Endothelial cell of umbilical vein (primary cell): ENCODE measurements at regions not wholly inside any gene's neighbourhood (a gene's known extent, or its start where the extent isn't known, plus 50 kb on each side); places are given as distances from the start of the nearest gene placed in this dataset.

Experiments used
- BruUV-seq: library from RNA; stranded (reverse); fragments of 400-500 nt; replicated peaks from 2 replicates; lab custom pipeline; 2021; lab: Mats Ljungman, UMichigan
- CTCF ChIA-PET: fragments of 300-600, 350-600 bp; sonication (Branson Sonifier 250); formaldehyde crosslinking; loops from one replicate; lab custom pipeline; 2021; ENCODE audit warnings: antibody characterized with exemption, inconsistent platforms; lab: Charles Lee
- POLR2A ChIA-PET: fragments of 300-600, 350-600 bp; sonication (Branson Sonifier 250); formaldehyde crosslinking; loops from one replicate; lab custom pipeline; 2021; ENCODE audit warnings: antibody characterized with exemption, inconsistent platforms; lab: Charles Lee
- DNase-seq: peaks from one replicate; pipeline ENCODE4 v3.0.0-alpha.2; 2011; ENCODE audit warnings: low read depth, low spot score
- FAIRE-seq: peaks from 2 replicates; lab custom pipeline; 2011; peaks lifted over from hg19 to GRCh38; lab: Jason Lieb, UNC
- H2AFZ ChIP-seq: 2 replicates; pipeline ENCODE4 v1.6.0; 2012; ENCODE audit warnings: low read depth, low read length, control low read depth, inconsistent platforms
- H3K27ac ChIP-seq: 2 replicates; pipeline ENCODE4 v1.5.1; 2011; ENCODE audit warnings: low read depth, mild to moderate bottlenecking, control low read depth, low read length, moderate library complexity; ENCODE audit not compliant: insufficient read depth
- H3K27me3 ChIP-seq, 2 experiments: 2 replicates each; pipeline versions ENCODE4 v1.6.0 to v1.6.1; 2011; ENCODE audit warnings: low read length in 2 of 2, mixed read lengths in 1 of 2; ENCODE audit not compliant: control insufficient read depth in 2 of 2, insufficient read depth in 2 of 2
- H3K36me3 ChIP-seq, 2 experiments: 2 replicates in 1 of 2; 3 replicates in 1 of 2; pipeline ENCODE4 v1.5.1; 2011; ENCODE audit warnings: low read length in 2 of 2, mild to moderate bottlenecking in 1 of 2, moderate library complexity in 1 of 2; ENCODE audit not compliant: control insufficient read depth in 2 of 2, insufficient read depth in 2 of 2; ENCODE audit errors: extremely low read depth in 1 of 2
- H3K4me1 ChIP-seq: 3 replicates; pipeline ENCODE4 v1.5.1; 2011; ENCODE audit warnings: mild to moderate bottlenecking, low read length; ENCODE audit not compliant: control insufficient read depth, insufficient read depth; ENCODE audit errors: extremely low read depth
- H3K4me2 ChIP-seq: 2 replicates; pipeline ENCODE4 v1.6.1; 2011; ENCODE audit warnings: low read length, control low read depth, mixed read lengths; ENCODE audit not compliant: insufficient read depth
- H3K4me3 ChIP-seq, 3 experiments: fragments of 200-600 bp in 1 of 3; sonication (generic), shearing (Covaris generic) in 1 of 3; replicated peaks in 1 of 3; 2 replicates each; pipeline ENCODE4 v1.5.1; 2011 to 2016; ENCODE audit warnings: control low read depth in 3 of 3, low read length in 3 of 3, mild to moderate bottlenecking in 2 of 3, inconsistent platforms in 1 of 3, low read depth in 1 of 3, moderate library complexity in 1 of 3; ENCODE audit not compliant: insufficient read depth in 1 of 3
- H3K79me2 ChIP-seq: 2 replicates; pipeline ENCODE4 v1.6.0; 2012; ENCODE audit warnings: low read length, inconsistent platforms; ENCODE audit not compliant: control insufficient read depth, insufficient read depth
- H3K9ac ChIP-seq: replicated peaks from 2 replicates; pipeline ENCODE3; 2011; ENCODE audit warnings: low read length, control low read depth; ENCODE audit not compliant: insufficient read depth; ENCODE audit errors: extremely low read depth
- H3K9me1 ChIP-seq: replicated peaks from 3 replicates; pipeline ENCODE4 v1.6.0; 2011; ENCODE audit warnings: mild to moderate bottlenecking, low read length; ENCODE audit not compliant: control insufficient read depth, insufficient read depth; ENCODE audit errors: extremely low read depth
- H3K9me3 ChIP-seq: replicated peaks from 2 replicates; pipeline ENCODE4 v1.5.1; 2012; ENCODE audit warnings: low read length, inconsistent platforms; ENCODE audit not compliant: control insufficient read depth, insufficient read depth
- H4K20me1 ChIP-seq: replicated peaks from 2 replicates; pipeline ENCODE3; 2011; ENCODE audit warnings: mild to moderate bottlenecking, low read length; ENCODE audit not compliant: control insufficient read depth, insufficient read depth; ENCODE audit errors: extremely low read depth
- CTCF ChIP-seq, 2 donors: IDR thresholded peaks; 1 replicate in 1 of 2; 2 replicates in 1 of 2; pipeline ENCODE4 v1.5.1; 2011; ENCODE audit warnings: low read length in 2 of 2, mild to moderate bottlenecking in 2 of 2, moderate library complexity in 2 of 2, control low read depth in 1 of 2, inconsistent platforms in 1 of 2, low read depth in 1 of 2; ENCODE audit not compliant: insufficient read depth in 1 of 2; ENCODE audit errors: extremely low read depth in 1 of 2
- EZH2 ChIP-seq: IDR thresholded peaks from 2 replicates; pipeline ENCODE4 v1.6.1; 2012; ENCODE audit warnings: borderline replicate concordance, low read depth, mild to moderate bottlenecking, moderate library complexity, low read length, inconsistent platforms; ENCODE audit not compliant: severe bottlenecking
- FOS ChIP-seq: IDR thresholded peaks from 2 replicates; pipeline ENCODE4 v1.6.1; 2011; ENCODE audit warnings: mild to moderate bottlenecking, low read length, moderate library complexity, borderline replicate concordance; ENCODE audit not compliant: insufficient read depth
- GATA2 ChIP-seq: IDR thresholded peaks from 2 replicates; pipeline ENCODE4 v1.7.0; 2011; ENCODE audit warnings: low read depth, mild to moderate bottlenecking, moderate library complexity, mixed read lengths, low read length; ENCODE audit not compliant: insufficient read length, insufficient read depth
- JUN ChIP-seq: IDR thresholded peaks from 2 replicates; pipeline ENCODE4 v1.6.1; 2011; ENCODE audit warnings: borderline replicate concordance, low read depth; ENCODE audit not compliant: insufficient read length, insufficient read depth
- MAX ChIP-seq: IDR thresholded peaks from 2 replicates; pipeline ENCODE4 v1.6.1; 2011; ENCODE audit not compliant: insufficient read depth, insufficient read length
- MYC ChIP-seq: IDR thresholded peaks from one replicate; pipeline ENCODE4 v1.6.1; 2011; ENCODE audit warnings: mild to moderate bottlenecking, low read depth, low read length
- POLR2A ChIP-seq: IDR thresholded peaks from 2 replicates; pipeline ENCODE4 v1.6.1; 2012; ENCODE audit warnings: low read depth, mild to moderate bottlenecking, control low read depth, low read length
- POLR2AphosphoS5 ChIP-seq: IDR thresholded peaks from 2 replicates; pipeline ENCODE4 v1.6.1; 2012; ENCODE audit warnings: low read depth, mild to moderate bottlenecking, control low read depth, low read length, moderate library complexity; ENCODE audit not compliant: insufficient read depth
- dilution Hi-C: fragments of 300-500 bp; cut with MboI; formaldehyde crosslinking; loops from one replicate; pipeline ENCODE4 v1.15.0; 2019; ENCODE audit warnings: low sequenced_read_pairs; ENCODE audit not compliant: extremely low pct_ligation_motif_present
- intact Hi-C: fragments of 100-400 bp; cut with micrococcal nuclease; formaldehyde crosslinking; loops from one replicate; pipeline ENCODE4 v1.10.0; 2022

- no peak overlapping the region for H3K4me3 ChIP-seq
- intact Hi-C loops: no loop called here
- DNase-seq (no peak), FAIRE-seq (no peak)
- H3K27me3 ChIP-seq: no peaks in the 10 kb centered on the region
- dilution Hi-C loops: no loop called here
- no TSS peak for BruUV-seq
- ChIA-PET CTCF (no interaction called here), POLR2A (no interaction called here)
- H3K9me3 ChIP-seq: no peaks in the 10 kb centered on the region
- TF ChIP-seq JUN (no peak), POLR2A (no peak), MYC (no peak), GATA2 (no peak), MAX (no peak), POLR2AphosphoS5 (no peak), EZH2 (no peak), FOS (no peak), CTCF (IDR thresholded peaks at IDR 0.05; ENCODE audit: extremely low read depth in 1 of 2, insufficient read depth in 1 of 2, low read depth in 1 of 2, low read length in 2 of 2) (no peak)
- H3K79me2 ChIP-seq: no peaks in the 10 kb centered on the region
- no peak overlapping the region for H3K9ac ChIP-seq
- H4K20me1 ChIP-seq: no peaks in the 10 kb centered on the region
- no peaks in the 10 kb centered on the region for H3K4me1 ChIP-seq
- H3K9me1 ChIP-seq: no peaks in the 10 kb centered on the region
- no peak overlapping the region for H2AFZ ChIP-seq
- no peak overlapping the region for H3K27ac ChIP-seq
- no peaks in the 10 kb centered on the region for H3K36me3 ChIP-seq
- H3K4me2 ChIP-seq: no peak overlapping the region
Measured at GRCh38 chr13:109401891-109402290, 384.5 kb downstream of the IRS2 start.
